Activated B cell treated with CpG ODN at 0.5 μM for 24 hours (primary cell): ENCODE measurements at regions not wholly inside any gene's neighbourhood (a gene's known extent, or its start where the extent isn't known, plus 50 kb on each side); places are given as distances from the start of the nearest gene placed in this dataset.

Experiments used
- ATAC-seq: fragments of 200-7000 bp; cut with Tn5 transposase; one replicate; pipeline ENCODE4 v1.10.0; 2021; ENCODE audit warnings: low read depth, mild to moderate bottlenecking, moderate library complexity
- CTCF ChIA-PET: fragments of 350-600 bp; sonication (Branson Sonifier 250); formaldehyde crosslinking; loops from one replicate; lab custom pipeline; 2021; ENCODE audit warnings: antibody characterized with exemption; lab: Charles Lee
- POLR2A ChIA-PET: fragments of 350-600 bp; sonication (Branson Sonifier 250); formaldehyde crosslinking; loops from one replicate; lab custom pipeline; 2021; ENCODE audit warnings: antibody characterized with exemption; lab: Charles Lee
- DNase-seq: peaks from one replicate; pipeline ENCODE4 v3.0.0; 2022
- H3K27ac Mint-ChIP-seq: one replicate; pipeline ENCODE4 v1.8.0; 2020; ENCODE audit warnings: mixed read lengths
- H3K27me3 Mint-ChIP-seq: one replicate; pipeline ENCODE4 v1.8.0; 2021; ENCODE audit warnings: mixed read lengths
- H3K36me3 Mint-ChIP-seq: one replicate; pipeline ENCODE4 v1.8.0; 2021; ENCODE audit warnings: low read depth, mixed read lengths
- H3K4me1 Mint-ChIP-seq: one replicate; pipeline ENCODE4 v1.8.0; 2021; ENCODE audit warnings: mixed read lengths
- H3K4me3 Mint-ChIP-seq: one replicate; pipeline ENCODE4 v1.8.0; 2020; ENCODE audit warnings: mild to moderate bottlenecking, mixed read lengths
- H3K9me3 Mint-ChIP-seq: one replicate; pipeline ENCODE4 v1.8.0; 2020; ENCODE audit warnings: mixed read lengths
- CTCF ChIP-seq: fragments of 200-600 bp; IDR thresholded peaks from one replicate; pipeline ENCODE4 v1.8.0; 2022; ENCODE audit warnings: antibody characterized with exemption, mild to moderate bottlenecking
- intact Hi-C: fragments of 100-400 bp; cut with micrococcal nuclease; formaldehyde crosslinking; loops from one replicate; pipeline ENCODE4 v1.15.1; 2024

DNA sequence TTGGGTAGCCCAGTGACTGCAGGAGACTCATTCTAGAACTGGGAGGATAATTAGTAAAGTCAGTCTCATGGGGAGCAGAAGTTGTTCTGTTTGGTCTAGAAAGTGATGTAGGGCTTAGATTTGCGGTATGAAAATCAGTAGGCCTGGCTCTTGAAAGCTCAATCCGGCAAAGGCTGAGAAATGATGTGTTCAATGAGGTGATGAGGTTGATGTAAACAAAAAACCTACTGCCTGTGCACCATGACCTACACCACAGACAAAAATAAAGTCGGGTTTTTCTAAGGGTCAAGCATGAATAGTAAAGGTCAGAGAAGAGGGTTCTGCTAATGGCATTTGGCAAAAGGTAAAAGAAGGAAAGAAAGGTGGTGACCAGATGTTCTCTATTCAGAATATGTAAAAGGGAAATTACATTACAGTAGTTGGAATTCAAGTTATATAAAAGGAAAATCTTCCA, 80.8 kb upstream of the COL5A2 start:
- ChIA-PET CTCF (no interaction called here), POLR2A (no interaction called here)
- no peak overlapping the region for H3K27ac Mint-ChIP-seq
- H3K9me3 Mint-ChIP-seq = peaks cover 3% of the 10 kb centered on the region
- DNase-seq (no peak), ATAC-seq (no peak)
- intact Hi-C loops = no loop called here
- H3K4me1 Mint-ChIP-seq = no peaks in the 10 kb centered on the region
- no peaks in the 10 kb centered on the region for H3K36me3 Mint-ChIP-seq
- no peaks in the 10 kb centered on the region for H3K27me3 Mint-ChIP-seq
- no peak for TF ChIP-seq CTCF
- H3K4me3 Mint-ChIP-seq = no peak overlapping the region

- Mint-ChIP-seq H3K36me3 (no peaks in the 10 kb centered on the region), H3K27ac (no peak overlapping the region), H3K4me1 (no peaks in the 10 kb centered on the region), H3K9me3 (peaks cover 4% of the 10 kb centered on the region), H3K4me3 (no peak overlapping the region), H3K27me3 (no peaks in the 10 kb centered on the region)
- POLR2A ChIA-PET = no interaction called here
- TF ChIP-seq CTCF = no peak
- DNase-seq = no peak
- ATAC-seq = no peak
- CTCF ChIA-PET = no interaction called here
- intact Hi-C loops = no loop called here
Measured at GRCh38 chr2:189261431-189261841, 81.9 kb upstream of the COL5A2 start.

- no peak overlapping the region for H3K4me3 Mint-ChIP-seq
- H3K36me3 Mint-ChIP-seq = no peaks in the 10 kb centered on the region
- DNase-seq = no peak
- POLR2A ChIA-PET = no interaction called here
- ATAC-seq = no peak
- H3K27ac Mint-ChIP-seq = no peak overlapping the region
- H3K4me1 Mint-ChIP-seq = no peaks in the 10 kb centered on the region
- H3K27me3 Mint-ChIP-seq = no peaks in the 10 kb centered on the region
- CTCF ChIA-PET = no interaction called here
- intact Hi-C loops = no loop called here
- TF ChIP-seq CTCF = no peak
- H3K9me3 Mint-ChIP-seq = peaks cover 4% of the 10 kb centered on the region
Measured at GRCh38 chr2:189261916-189262315, 82.4 kb upstream of the COL5A2 start.

DNA sequence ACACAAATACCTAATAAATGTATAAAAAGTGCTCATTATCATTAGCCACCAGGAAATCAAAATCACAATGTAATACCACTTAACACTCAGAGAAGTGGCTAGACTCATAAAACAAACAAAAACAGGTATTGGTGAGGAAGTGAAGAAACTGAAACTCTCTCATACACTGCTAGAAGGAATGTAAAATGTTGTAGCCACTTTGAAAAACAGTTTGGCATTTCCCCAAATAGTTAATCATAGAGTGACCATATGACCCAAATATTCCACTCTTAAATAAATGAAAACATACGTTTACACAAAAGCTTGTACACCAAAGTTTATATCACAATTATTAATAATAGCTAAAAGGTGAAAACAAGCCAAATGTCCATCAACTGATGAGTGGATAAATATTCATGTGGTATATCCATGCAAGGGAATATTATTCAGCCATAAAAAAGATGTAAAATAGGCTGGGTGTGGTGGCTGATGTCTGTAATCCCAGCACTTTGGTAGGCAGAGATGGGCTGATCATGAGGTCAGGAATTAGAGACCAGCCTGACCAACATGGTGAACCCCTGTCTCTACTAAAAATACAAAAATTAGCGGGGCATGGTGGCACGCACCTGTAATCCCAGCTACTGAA, 86.2 kb upstream of the COL5A2 start:
- POLR2A ChIA-PET = no interaction called here
- H3K4me1 Mint-ChIP-seq = no peaks in the 10 kb centered on the region
- CTCF ChIA-PET = no interaction called here
- H3K27me3 Mint-ChIP-seq = no peaks in the 10 kb centered on the region
- H3K4me3 Mint-ChIP-seq = no peak overlapping the region
- DNase-seq = no peak
- no peak overlapping the region for H3K27ac Mint-ChIP-seq
- H3K9me3 Mint-ChIP-seq = peaks cover 4% of the 10 kb centered on the region
- ATAC-seq = no peak
- no peaks in the 10 kb centered on the region for H3K36me3 Mint-ChIP-seq
- intact Hi-C loops = no loop called here
- TF ChIP-seq CTCF = no peak

GRCh38 chr2:189267491-189267890, 87.9 kb upstream of the COL5A2 start:
- Mint-ChIP-seq H3K4me3 (no peak overlapping the region), H3K4me1 (no peaks in the 10 kb centered on the region), H3K9me3 (peaks cover 9% of the 10 kb centered on the region), H3K36me3 (no peaks in the 10 kb centered on the region), H3K27me3 (no peaks in the 10 kb centered on the region), H3K27ac (no peak overlapping the region)
- ChIA-PET POLR2A (no interaction called here), CTCF (no interaction called here)
- no peak for DNase-seq
- intact Hi-C loops = no loop called here
- ATAC-seq = no peak
- no peak for TF ChIP-seq CTCF
